SK-N-SH (cell line): ENCODE measurements at regions not wholly inside any gene's neighbourhood (a gene's known extent, or its start where the extent isn't known, plus 50 kb on each side); places are given as distances from the start of the nearest gene placed in this dataset.

ENCODE experiments used
- CTCF ChIA-PET: fragments of 300-600, 350-600 bp; formaldehyde crosslinking; extraction: SDS; loops from one replicate; lab custom pipeline; 2021; lab: Yijun Ruan, JAX
- POLR2A ChIA-PET: fragments of 350-600 bp; sonication (Branson Sonifier 250); formaldehyde crosslinking; extraction: SDS; loops from one replicate; lab custom pipeline; 2020; ENCODE audit warnings: antibody characterized with exemption, inconsistent platforms; lab: Yijun Ruan, JAX
- DNase-seq: peaks from one replicate; pipeline ENCODE4 v3.0.0; 2012
- H2AFZ ChIP-seq: fragments of 200-600 bp; sonication (generic); 2 replicates; pipeline ENCODE4 v1.8.1; 2016; ENCODE audit warnings: antibody characterized with exemption, mild to moderate bottlenecking, low read depth
- H3F3A ChIP-seq: fragments of 200-600 bp; sonication (generic); replicated peaks from 2 replicates; pipeline ENCODE3; 2016; ENCODE audit warnings: antibody characterized with exemption, mild to moderate bottlenecking; ENCODE audit not compliant: insufficient read depth
- H3K27ac ChIP-seq, 2 experiments: fragments of 200-500 bp in 1 of 2; fragments of 200-600 bp in 1 of 2; sonication (Bioruptor generic) in 1 of 2; sonication (generic), shearing (Covaris generic) in 1 of 2; 2 replicates each; pipeline versions ENCODE4 v1.5.1 to v1.6.1; 2014 to 2016; ENCODE audit warnings: low read depth in 2 of 2, inconsistent platforms in 1 of 2, low read length in 1 of 2, mild to moderate bottlenecking in 1 of 2, mixed read lengths in 1 of 2
- H3K27me3 ChIP-seq: fragments of 200-600 bp; sonication (generic), shearing (Covaris generic); 2 replicates; pipeline ENCODE4 v1.6.1; 2016; ENCODE audit warnings: mixed run types; ENCODE audit not compliant: insufficient read depth
- H3K36me3 ChIP-seq, 2 experiments: fragments of 200-500 bp in 1 of 2; fragments of 200-600 bp in 1 of 2; sonication (Bioruptor generic) in 1 of 2; sonication (generic) in 1 of 2; replicated peaks in 1 of 2; 2 replicates each; pipeline versions ENCODE3 to v1.5.1; 2014 to 2016; ENCODE audit warnings: low read length in 1 of 2, mild to moderate bottlenecking in 1 of 2; ENCODE audit not compliant: insufficient read depth in 2 of 2, control insufficient read depth in 1 of 2
- H3K4me1 ChIP-seq, 2 experiments: fragments of 200-500 bp in 1 of 2; fragments of 200-600 bp in 1 of 2; sonication (Bioruptor generic) in 1 of 2; sonication (generic), shearing (Covaris generic) in 1 of 2; 2 replicates each; pipeline versions ENCODE4 v1.5.1 to v1.6.1; 2014 to 2016; ENCODE audit warnings: low read depth in 1 of 2, low read length in 1 of 2, mixed run types in 1 of 2; ENCODE audit not compliant: insufficient read depth in 2 of 2, control insufficient read depth in 1 of 2
- H3K4me2 ChIP-seq: fragments of 200-600 bp; sonication (generic), shearing (Covaris generic); 2 replicates; pipeline ENCODE4 v1.6.1; 2017; ENCODE audit warnings: mixed run types
- H3K4me3 ChIP-seq, 2 experiments: fragments of 200-500 bp in 1 of 2; fragments of 200-600 bp in 1 of 2; sonication (Bioruptor generic) in 1 of 2; sonication (generic), shearing (Covaris generic) in 1 of 2; 2 replicates each; pipeline versions ENCODE4 v1.5.1 to v1.8.1; 2014 to 2016; ENCODE audit warnings: low read depth in 2 of 2, inconsistent platforms in 1 of 2, low read length in 1 of 2, mild to moderate bottlenecking in 1 of 2, mixed read lengths in 1 of 2, moderate library complexity in 1 of 2
- H3K79me2 ChIP-seq: fragments of 200-600 bp; sonication (generic); 2 replicates; pipeline ENCODE4 v1.8.1; 2017; ENCODE audit warnings: mild to moderate bottlenecking; ENCODE audit not compliant: insufficient read depth
- H3K9ac ChIP-seq: fragments of 200-600 bp; sonication (generic); 2 replicates; pipeline ENCODE4 v1.6.1; 2017; ENCODE audit warnings: mixed run types
- H3K9me2 ChIP-seq: fragments of 200-600 bp; sonication (generic); 2 replicates; pipeline ENCODE4 v1.6.1; 2017; ENCODE audit warnings: mixed run types
- H3K9me3 ChIP-seq: fragments of 200-600 bp; sonication (generic); 2 replicates; pipeline ENCODE4 v1.6.1; 2017; ENCODE audit warnings: mixed run types, mild to moderate bottlenecking, moderate library complexity
- H4K20me1 ChIP-seq: fragments of 200-600 bp; sonication (generic); 2 replicates; pipeline ENCODE4 v1.6.1; 2017; ENCODE audit warnings: mild to moderate bottlenecking, mixed run types; ENCODE audit not compliant: insufficient read depth
- CTCF ChIP-seq: fragments of 200-600 bp; sonication (generic); IDR thresholded peaks from 2 replicates; pipeline ENCODE4 v1.6.1; 2017; ENCODE audit warnings: antibody characterized with exemption, mild to moderate bottlenecking, moderate library complexity
- EP300 ChIP-seq, 2 experiments: IDR thresholded peaks; 2 replicates each; pipeline versions ENCODE4 v1.4.0 to v1.6.1; 2012; ENCODE audit warnings: borderline replicate concordance in 1 of 2, low read depth in 1 of 2, low read length in 1 of 2
- FOXJ3 ChIP-seq: sonication (generic); formaldehyde crosslinking; IDR thresholded peaks from 2 replicates; pipeline ENCODE4 v1.5.1; 2020; ENCODE audit warnings: mild to moderate bottlenecking, missing genetic modification reagents
- GATA2 ChIP-seq: sonication (generic); formaldehyde crosslinking; IDR thresholded peaks from 2 replicates; pipeline ENCODE4 v1.5.0; 2020; ENCODE audit warnings: mild to moderate bottlenecking, missing genetic modification reagents
- JUND ChIP-seq: IDR thresholded peaks from 2 replicates; pipeline ENCODE4 v1.4.0; 2012
- MAX ChIP-seq: IDR thresholded peaks from 2 replicates; pipeline ENCODE4 v1.4.0; 2012; ENCODE audit warnings: low read depth
- MEF2A ChIP-seq: IDR thresholded peaks from 2 replicates; pipeline ENCODE4 v1.4.0; 2012; ENCODE audit warnings: low read depth, borderline replicate concordance
- RXRA ChIP-seq: IDR thresholded peaks from 2 replicates; pipeline ENCODE4 v1.4.0; 2012; ENCODE audit warnings: low read depth, mild to moderate bottlenecking, borderline replicate concordance
- USF1 ChIP-seq: IDR thresholded peaks from 2 replicates; pipeline ENCODE4 v1.4.0; 2012; ENCODE audit warnings: low read depth, borderline replicate concordance
- WGBS: methylation state at CpG from one replicate; pipeline ENCODE4 v1.1.6; 2017; ENCODE audit warnings: low lambda C conversion rate; 5-methylcytosine and 5-hydroxymethylcytosine counted together

- H2AFZ ChIP-seq: no peak overlapping the region
- no peaks in the 10 kb centered on the region for H3K27me3 ChIP-seq
- no peak for DNase-seq
- WGBS: 83% methylated on average over 5 of the region's 6 CpGs
- H3F3A ChIP-seq: no peaks in the 10 kb centered on the region
- H4K20me1 ChIP-seq: no peaks in the 10 kb centered on the region
- H3K4me2 ChIP-seq: no peak overlapping the region
- H3K79me2 ChIP-seq: no peaks in the 10 kb centered on the region
- H3K36me3 ChIP-seq: no peaks in the 10 kb centered on the region
- H3K27ac ChIP-seq: no peak overlapping the region
- H3K9ac ChIP-seq: no peak overlapping the region
- CTCF ChIA-PET: no interaction called here
- TF ChIP-seq JUND (no peak), USF1 (no peak), RXRA (no peak), MEF2A (no peak), FOXJ3 (CRISPR knock-in tag) (no peak)
- no peaks in the 10 kb centered on the region; a peak in 1 of 4 replicates for H3K4me1 ChIP-seq
- POLR2A ChIA-PET: no interaction called here
- no peaks in the 10 kb centered on the region for H3K9me2 ChIP-seq
- no peaks in the 10 kb centered on the region for H3K9me3 ChIP-seq
- no peak overlapping the region for H3K4me3 ChIP-seq
These were observed 228.8 kb downstream of the C12orf75 start for GRCh38 chr12:105559310-105559709.

GRCh38 chr12:105561546-105562198 is 231.2 kb downstream of the C12orf75 start:
- Histone ChIP-seq H3K27me3 (no peaks in the 10 kb centered on the region), H3K36me3 (no peaks in the 10 kb centered on the region), H3F3A (no peaks in the 10 kb centered on the region), H4K20me1 (no peaks in the 10 kb centered on the region), H3K9me2 (no peaks in the 10 kb centered on the region), H3K4me2 (no peak overlapping the region; the same call in 1 of the 2 replicates), H3K9me3 (no peaks in the 10 kb centered on the region), H3K79me2 (no peaks in the 10 kb centered on the region), H2AFZ (peak overlapping the region; percentile 1; the same call in 1 of the 2 replicates), H3K4me3 (no peak overlapping the region), H3K4me1 (no peaks in the 10 kb centered on the region; a peak in 1 of 4 replicates), H3K27ac (peak overlapping the region; percentile 56 to 59), H3K9ac (no peak overlapping the region; the same call in 1 of the 2 replicates)
- 42% methylated on average over 7 of the region's 7 CpGs for WGBS
- CTCF ChIA-PET: interaction anchor here (0.9 kb wide), 1 partner anchor 9 kb away, joined by 3 read pairs; no protein-coding TSS in a partner anchor
- TF ChIP-seq MAX (0 out of 2 replicates have a peak, but pooled peaks have one; percentile 27), GATA2 (CRISPR knock-in tag) (no peak), CTCF (peak; percentile 17; the same call in 1 of the 2 replicates), EP300 (IDR thresholded peaks at IDR 0.05; ENCODE audit: borderline replicate concordance in 1 of 2, low read depth in 1 of 2, low read length in 1 of 2) (no peak)
- POLR2A ChIA-PET: no interaction called here
- DNase-seq: no peak
